ENCODE measurements at regions not wholly inside any gene's neighbourhood (a gene's known extent, or its start where the extent isn't known, plus 50 kb on each side); places are given as distances from the start of the nearest gene placed in this dataset.

GRCh38 chr10:130926442-130926841 lies 385.1 kb downstream of the TCERG1L start:
- TF ChIP-seq CTCF (IDR thresholded peaks at IDR 0.05) = no peak
- ATAC-seq (ENCODE audit: low FRiP score) (no peak), DNase-seq (ENCODE audit: low spot score) (no peak)

GRCh38 chr10:130927157-130927556 lies 384.4 kb downstream of the TCERG1L start:
- DNase-seq (ENCODE audit: low spot score) (no peak), ATAC-seq (ENCODE audit: low FRiP score) (no peak)
- TF ChIP-seq CTCF (IDR thresholded peaks at IDR 0.05) = no peak

GRCh38 chr10:130928306-130928705 lies 383.2 kb downstream of the TCERG1L start:
- no peak for TF ChIP-seq CTCF (IDR thresholded peaks at IDR 0.05)
- ATAC-seq (ENCODE audit: low FRiP score) (no peak), DNase-seq (ENCODE audit: low spot score) (no peak)

GRCh38 chr10:130929422-130930325 lies 381.8 kb downstream of the TCERG1L start:
- no peak for TF ChIP-seq CTCF (IDR thresholded peaks at IDR 0.05)
- peak; percentile 28 for ATAC-seq (ENCODE audit: low FRiP score)
- no peak for DNase-seq (ENCODE audit: low spot score)

- TF ChIP-seq CTCF (IDR thresholded peaks at IDR 0.05) = no peak
- DNase-seq (ENCODE audit: low spot score) = no peak
- no peak for ATAC-seq (ENCODE audit: low FRiP score)
Measured at GRCh38 chr10:130930821-130931220, 380.7 kb downstream of the TCERG1L start.

GRCh38 chr10:130931256-130931655 lies 380.3 kb downstream of the TCERG1L start:
- TF ChIP-seq CTCF (IDR thresholded peaks at IDR 0.05) = no peak
- no peak for ATAC-seq (ENCODE audit: low FRiP score)

More at GRCh38 chr10:130931256-130931655, 380.3 kb downstream of the TCERG1L start:
- DNase-seq (ENCODE audit: low spot score) = no peak
